ENCODE measurements at regions not wholly inside any gene's neighbourhood (a gene's known extent, or its start where the extent isn't known, plus 50 kb on each side); places are given as distances from the start of the nearest gene placed in this dataset.
"Not testable (repeated sequence)": the region's sequence is repeated elsewhere in the genome, so short reads cannot be mapped to it uniquely, and the experiment has no call there.

GRCh38 chr4:42280327-42281095 lies 116.8 kb upstream of the SHISA3 start:
- no peak overlapping the region for H3K4me3 ChIP-seq
- DNase-seq = no peak
- H3K9me3 ChIP-seq = no peaks in the 10 kb centered on the region; the same call in 1 of the 2 replicates
- H3K36me3 ChIP-seq = no peaks in the 10 kb centered on the region
- no peaks in the 10 kb centered on the region for H3K27me3 ChIP-seq

DNA sequence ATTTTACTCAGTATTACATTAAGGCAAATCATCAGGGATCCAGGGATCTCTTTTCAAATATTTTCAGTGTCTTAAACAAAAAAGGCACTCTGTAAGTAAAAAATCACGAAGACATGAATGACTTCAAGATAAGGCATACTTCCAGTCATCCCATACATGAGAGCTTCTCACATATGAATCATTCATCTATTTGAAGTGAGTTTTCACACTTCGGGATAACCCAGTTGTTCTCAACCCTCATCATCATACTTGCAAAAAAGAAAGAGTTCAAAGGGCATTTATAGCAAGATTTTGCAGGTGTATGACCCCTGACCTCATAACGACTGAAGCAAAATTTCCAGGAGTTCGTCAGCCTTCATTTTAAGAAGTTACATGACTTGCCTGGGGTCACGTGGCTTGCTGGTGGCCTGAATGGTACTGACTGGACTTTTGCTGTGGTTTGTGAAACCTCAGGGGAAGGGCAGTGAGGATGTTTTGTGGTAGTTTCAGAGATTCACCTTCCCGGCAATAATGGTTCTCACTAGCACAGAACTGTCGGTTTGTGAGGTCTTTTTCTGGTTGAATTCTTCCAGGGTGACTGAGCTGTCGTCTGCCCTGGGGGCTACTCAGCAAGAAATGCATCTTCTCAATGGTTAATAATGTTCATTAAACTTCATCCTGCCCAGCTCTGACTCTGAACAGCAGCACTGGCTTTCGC lies 115.8 kb upstream of the SHISA3 start:
- Histone ChIP-seq H3K27me3 (no peaks in the 10 kb centered on the region), H3K9me3 (no peaks in the 10 kb centered on the region; the same call in 1 of the 2 replicates), H3K36me3 (no peaks in the 10 kb centered on the region), H3K4me3 (no peak overlapping the region)
- DNase-seq = no peak

GRCh38 chr4:42282081-42282901 lies 115.0 kb upstream of the SHISA3 start:
- Histone ChIP-seq H3K27me3 (no peaks in the 10 kb centered on the region), H3K4me3 (no peak overlapping the region), H3K9me3 (no peaks in the 10 kb centered on the region; the same call in 1 of the 2 replicates), H3K36me3 (no peaks in the 10 kb centered on the region)
- DNase-seq = peak; percentile 11

- Histone ChIP-seq H3K9me3 (no peaks in the 10 kb centered on the region), H3K4me3 (no peak overlapping the region), H3K27me3 (no peaks in the 10 kb centered on the region), H3K36me3 (no peaks in the 10 kb centered on the region)
- no peak for DNase-seq
Measured at GRCh38 chr4:42284030-42284429, 113.3 kb upstream of the SHISA3 start.

DNA sequence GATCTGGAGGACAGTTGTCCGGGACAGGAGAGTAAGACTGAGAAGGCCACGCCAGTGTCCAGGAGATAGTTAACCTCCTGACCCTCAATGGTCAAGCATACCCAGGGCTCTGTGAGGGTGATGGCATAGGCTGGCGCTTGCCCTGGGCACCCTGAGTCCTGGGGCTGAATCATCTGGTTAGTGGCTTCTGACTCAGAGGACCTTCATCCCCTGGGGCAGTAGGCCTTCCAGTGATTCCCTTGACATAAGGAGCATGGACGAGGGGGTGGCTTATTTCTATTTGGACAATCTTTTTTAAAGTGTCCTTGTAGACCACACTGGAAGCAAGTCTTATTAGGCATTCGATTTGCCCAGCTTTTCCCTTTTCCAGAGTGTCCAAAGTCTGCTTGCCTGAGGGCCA lies 108.4 kb upstream of the SHISA3 start:
- H3K4me3 ChIP-seq, H3K36me3 ChIP-seq, H3K9me3 ChIP-seq, H3K27me3 ChIP-seq: not testable (repeated sequence)
- DNase-seq = peak; percentile 45

DNA sequence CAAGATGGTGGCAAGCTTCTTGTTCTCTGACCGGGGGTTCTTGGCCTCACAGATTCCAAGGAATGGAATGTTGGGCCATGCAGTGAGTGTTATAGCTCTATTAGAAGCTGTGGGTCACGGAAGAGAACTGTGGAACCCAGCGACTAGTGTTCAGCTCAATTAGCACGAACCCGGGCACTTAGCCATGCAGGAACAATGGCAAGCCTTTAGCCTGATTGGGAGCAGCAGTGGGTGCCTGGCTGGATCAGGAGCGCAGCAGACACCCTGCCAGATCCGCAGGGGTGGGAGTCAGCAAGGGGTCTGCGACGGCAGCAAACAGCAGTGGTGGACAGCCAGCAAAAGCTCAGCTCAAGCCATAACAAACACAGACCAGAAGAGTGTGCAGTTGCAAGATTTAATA lies 105.1 kb upstream of the SHISA3 start:
- not testable (repeated sequence) for H3K27me3 ChIP-seq, H3K4me3 ChIP-seq, DNase-seq, H3K36me3 ChIP-seq, H3K9me3 ChIP-seq

DNA sequence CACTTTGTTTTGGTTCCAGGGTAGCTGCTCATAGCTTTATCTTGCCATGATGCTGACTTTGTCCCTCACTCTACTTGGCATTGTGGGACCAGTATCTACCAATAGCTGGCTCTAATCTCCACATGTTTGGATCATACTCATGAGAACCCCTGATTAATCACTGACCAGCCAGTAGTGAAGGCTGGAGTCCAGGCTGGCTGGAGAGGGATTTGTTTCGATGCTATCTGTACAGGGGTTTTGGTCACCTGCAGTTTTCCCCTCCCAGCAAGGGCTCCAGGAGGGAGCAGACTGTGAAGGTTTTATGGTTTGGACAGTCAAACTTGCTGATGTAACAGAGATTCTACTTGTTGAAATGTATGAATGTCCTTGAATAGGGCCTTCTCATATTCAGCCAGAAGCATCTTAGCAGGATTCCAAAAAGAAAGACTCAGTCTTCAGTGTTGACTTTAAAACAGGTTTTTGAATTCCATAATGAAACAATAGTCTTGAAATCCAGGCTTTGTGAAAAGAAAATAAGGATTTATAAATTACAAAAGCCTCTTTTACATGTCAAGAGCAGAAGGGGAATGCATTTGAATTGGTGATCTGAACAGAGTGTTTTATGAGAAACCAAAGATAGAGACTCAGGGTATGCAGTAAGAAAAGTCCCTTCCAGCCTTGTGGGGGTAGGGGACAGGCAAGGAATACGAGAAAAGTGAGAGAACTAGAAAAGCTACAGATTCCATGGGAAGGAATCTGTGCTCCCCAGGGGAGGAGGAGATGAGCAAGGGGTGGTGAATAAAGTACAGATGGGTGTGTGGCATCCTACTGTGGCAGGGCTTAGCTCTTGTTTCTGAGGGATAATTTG lies 103.1 kb upstream of the SHISA3 start:
- Histone ChIP-seq H3K27me3 (no peaks in the 10 kb centered on the region), H3K36me3 (no peaks in the 10 kb centered on the region), H3K4me3 (no peak overlapping the region), H3K9me3 (no peaks in the 10 kb centered on the region)
- no peak for DNase-seq

- Histone ChIP-seq H3K27me3 (no peaks in the 10 kb centered on the region), H3K4me3 (no peak overlapping the region), H3K9me3 (no peaks in the 10 kb centered on the region), H3K36me3 (no peaks in the 10 kb centered on the region)
- DNase-seq = no peak
Measured at GRCh38 chr4:42296196-42296595, 101.1 kb upstream of the SHISA3 start.

DNA sequence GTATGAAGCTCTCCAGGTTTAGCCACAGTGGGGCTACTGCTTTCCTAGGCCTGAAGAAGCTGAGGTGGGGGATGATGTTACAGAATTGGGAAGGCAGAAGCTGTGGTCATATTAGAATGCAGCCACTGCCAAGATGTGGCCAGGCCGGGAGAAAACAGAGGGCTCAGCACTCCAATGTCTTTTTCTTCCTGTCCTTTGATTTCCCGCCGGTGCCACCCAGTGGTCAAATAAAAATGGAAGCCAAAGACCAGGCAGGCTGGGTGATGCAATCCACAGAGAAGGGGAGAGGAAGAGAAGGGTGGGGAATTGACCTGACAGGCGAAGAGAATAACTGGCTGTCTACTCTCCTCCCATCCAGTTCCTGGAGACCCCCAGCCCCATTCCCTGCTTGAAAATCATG lies 94.9 kb upstream of the SHISA3 start:
- peak; percentile 52 for DNase-seq
- Histone ChIP-seq H3K27me3 (no peaks in the 10 kb centered on the region), H3K4me3 (no peak overlapping the region), H3K9me3 (no peaks in the 10 kb centered on the region), H3K36me3 (no peaks in the 10 kb centered on the region)

- Histone ChIP-seq H3K27me3 (no peaks in the 10 kb centered on the region), H3K36me3 (no peaks in the 10 kb centered on the region), H3K9me3 (no peaks in the 10 kb centered on the region), H3K4me3 (no peak overlapping the region)
- no peak for DNase-seq
Measured at GRCh38 chr4:42306221-42307109, 90.8 kb upstream of the SHISA3 start.

DNA sequence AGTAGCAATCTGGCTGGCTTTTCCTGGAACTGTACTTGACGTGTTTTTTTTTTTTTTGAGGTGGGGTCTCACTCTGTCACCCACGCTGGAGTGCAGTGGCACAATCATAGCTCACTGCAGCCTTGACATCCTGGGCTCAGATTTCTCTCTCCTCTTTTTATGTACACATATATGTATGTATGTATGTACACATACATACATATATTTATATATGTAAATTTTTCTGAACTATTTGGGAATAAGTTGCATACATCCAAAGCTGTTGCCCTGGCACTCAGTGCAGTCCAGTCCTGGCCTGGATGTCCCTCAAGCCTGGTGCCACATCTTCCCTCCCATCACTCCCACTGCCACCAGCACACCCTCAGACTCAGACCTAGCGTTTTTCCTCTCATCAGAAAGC lies 89.0 kb upstream of the SHISA3 start:
- no peaks in the 10 kb centered on the region for H3K27me3 ChIP-seq
- no peak overlapping the region for H3K4me3 ChIP-seq
- H3K36me3 ChIP-seq = no peaks in the 10 kb centered on the region
- no peaks in the 10 kb centered on the region for H3K9me3 ChIP-seq
- no peak for DNase-seq

DNA sequence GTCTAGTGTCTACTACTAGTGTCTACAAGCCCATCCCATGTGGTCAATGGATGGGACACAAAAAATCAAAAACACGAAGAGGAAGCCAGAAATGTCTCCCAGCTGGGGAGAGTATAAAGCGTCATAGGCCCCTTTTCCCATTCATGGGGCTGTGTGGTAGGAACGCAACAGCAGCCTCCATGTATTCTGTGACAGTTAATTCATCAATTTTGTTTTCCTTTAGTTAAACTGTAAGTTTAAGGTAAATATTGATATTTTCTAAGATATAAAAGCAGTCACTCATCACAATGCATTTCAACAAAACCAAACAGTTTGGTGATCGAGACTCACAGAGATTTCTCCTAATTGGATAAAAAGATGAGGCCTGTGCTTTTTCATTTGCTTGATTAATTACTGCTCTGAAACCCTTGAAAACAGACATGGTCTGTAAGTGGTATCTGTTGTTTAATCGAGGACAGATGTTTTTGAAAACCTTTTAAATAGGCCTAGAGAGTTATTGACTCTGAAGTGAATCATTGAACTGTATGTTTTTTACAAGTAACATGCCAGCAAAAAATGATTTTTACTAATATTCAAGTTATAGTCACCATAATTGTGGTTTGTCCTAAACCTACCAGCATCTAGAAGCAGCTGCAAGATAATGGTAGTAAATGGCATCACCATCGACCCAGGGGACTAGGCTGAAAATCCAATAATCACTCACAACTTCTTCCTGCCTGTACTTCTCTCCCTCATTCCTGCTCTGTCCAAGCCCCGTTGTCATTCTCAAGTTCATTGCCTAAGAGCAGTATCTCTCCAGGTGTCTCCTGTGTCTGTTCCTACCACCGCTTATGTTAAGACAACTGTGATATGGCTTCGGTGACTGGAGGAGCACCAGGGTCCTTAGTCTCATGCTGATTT lies 87.7 kb upstream of the SHISA3 start:
- no peak overlapping the region for H3K4me3 ChIP-seq
- H3K9me3 ChIP-seq = no peaks in the 10 kb centered on the region
- H3K27me3 ChIP-seq = no peaks in the 10 kb centered on the region
- no peaks in the 10 kb centered on the region for H3K36me3 ChIP-seq
- DNase-seq = no peak

DNA sequence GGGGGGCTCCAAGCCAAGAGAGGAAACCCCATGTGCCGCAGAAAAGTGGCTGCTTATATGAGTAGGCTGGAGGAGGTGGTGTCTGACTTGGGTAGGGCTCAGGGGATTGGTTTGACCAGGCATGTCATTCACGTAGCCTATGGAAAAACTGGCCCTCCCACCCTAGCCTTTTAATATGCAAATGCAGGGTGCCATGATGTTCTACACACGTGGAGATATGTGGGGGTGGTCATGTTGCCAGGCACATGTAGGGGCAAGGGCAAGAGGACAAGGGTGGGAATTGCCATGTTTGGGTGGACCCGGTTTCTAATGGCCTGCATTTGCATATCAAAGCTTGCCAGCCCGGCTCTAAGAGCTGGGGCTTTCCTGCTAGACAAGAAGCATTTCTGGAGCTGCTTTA lies 86.9 kb upstream of the SHISA3 start:
- no peak overlapping the region for H3K4me3 ChIP-seq
- no peaks in the 10 kb centered on the region for H3K36me3 ChIP-seq
- DNase-seq = no peak
- H3K9me3 ChIP-seq = no peaks in the 10 kb centered on the region
- H3K27me3 ChIP-seq = no peaks in the 10 kb centered on the region

- DNase-seq = no peak
- no peak overlapping the region for H3K4me3 ChIP-seq
- H3K36me3 ChIP-seq = no peaks in the 10 kb centered on the region
- no peaks in the 10 kb centered on the region for H3K9me3 ChIP-seq
- H3K27me3 ChIP-seq = no peaks in the 10 kb centered on the region
Measured at GRCh38 chr4:42310806-42311205, 86.5 kb upstream of the SHISA3 start.

DNA sequence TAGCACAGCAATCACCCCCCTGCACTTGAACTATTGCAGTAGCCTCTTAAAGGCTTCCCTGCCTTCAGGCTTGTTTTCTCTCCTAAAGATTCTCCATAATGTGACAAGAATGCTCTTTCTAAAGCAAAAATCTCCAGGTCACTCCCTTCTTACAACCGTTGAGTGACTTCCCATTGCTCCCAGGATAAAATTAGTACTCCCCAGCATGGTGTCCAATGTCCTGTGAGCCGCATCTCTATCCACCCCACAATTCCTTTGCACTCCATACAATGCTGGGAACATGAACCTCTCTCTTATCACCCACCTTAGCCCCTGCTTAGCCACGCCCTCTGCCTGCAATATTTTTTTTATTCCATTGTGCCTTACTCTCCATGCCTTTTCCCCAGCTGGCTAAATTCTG lies 85.7 kb upstream of the SHISA3 start:
- Histone ChIP-seq H3K9me3 (no peaks in the 10 kb centered on the region), H3K36me3 (no peaks in the 10 kb centered on the region), H3K27me3 (no peaks in the 10 kb centered on the region), H3K4me3 (no peak overlapping the region)
- DNase-seq = no peak

Data from MG63 (cell line).